Urothelium cell line (cell line): ENCODE measurements at regions not wholly inside any gene's neighbourhood (a gene's known extent, or its start where the extent isn't known, plus 50 kb on each side); places are given as distances from the start of the nearest gene placed in this dataset.

Experiments
- DNase-seq: peaks from one replicate; pipeline ENCODE4 v3.0.0; 2011; ENCODE audit warnings: low spot score, mixed read lengths
- FAIRE-seq: peaks from 2 replicates; lab custom pipeline; 2011; peaks lifted over from hg19 to GRCh38; lab: Jason Lieb, UNC

DNA sequence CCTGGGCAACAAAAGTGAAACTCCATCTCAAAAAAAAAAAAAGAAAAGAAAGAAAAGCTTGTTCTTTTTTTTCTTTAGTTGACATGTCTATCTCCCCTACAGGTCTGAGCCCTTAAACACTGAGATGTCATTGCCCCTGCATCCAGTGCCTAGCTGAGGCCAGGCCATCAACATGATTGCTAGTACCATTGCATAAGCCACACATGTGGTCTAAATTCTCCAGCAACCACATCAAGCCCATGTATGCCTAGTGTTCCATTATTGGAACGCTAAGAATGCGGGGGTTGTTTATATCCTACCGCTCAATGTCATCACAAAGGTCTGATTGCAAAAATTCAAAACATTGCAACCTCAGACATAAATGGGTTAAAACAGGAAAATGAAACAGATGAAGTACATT is 62.7 kb downstream of the NPTX2 start:
- FAIRE-seq (peak; percentile 73), DNase-seq (peak; percentile 79)

GRCh38 chr7:98681511-98681910 is 64.4 kb downstream of the NPTX2 start:
- FAIRE-seq (no peak), DNase-seq (peak; percentile 52)

- DNase-seq = peak; percentile 90
- peak; percentile 96 for FAIRE-seq
Observed at GRCh38 chr7:98681951-98682350, 64.9 kb downstream of the NPTX2 start.

DNA sequence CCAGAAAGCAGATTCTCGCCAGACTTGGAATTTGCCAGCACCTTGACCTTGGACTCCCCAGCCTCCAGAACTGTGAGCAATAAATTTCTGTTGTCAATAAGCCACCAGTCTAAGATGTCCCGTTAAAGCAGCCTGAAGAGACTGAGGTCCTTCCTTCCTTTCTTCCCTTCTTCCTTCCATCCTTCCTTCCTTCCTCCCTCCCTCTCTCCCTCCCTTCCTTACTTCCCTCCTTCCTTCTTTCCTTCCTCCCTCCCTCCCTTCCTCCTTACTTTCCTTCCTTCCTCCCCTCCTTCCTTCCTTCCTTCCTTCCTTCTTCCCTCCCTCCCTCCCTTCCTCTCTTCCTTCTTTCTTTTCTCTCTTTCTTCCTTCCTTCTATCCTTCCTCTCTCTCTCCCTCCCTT is 66.4 kb downstream of the NPTX2 start:
- FAIRE-seq = no peak

GRCh38 chr7:98685541-98685940 is 68.5 kb downstream of the NPTX2 start:
- FAIRE-seq (peak; percentile 52), DNase-seq (no peak)

More for the DNA sequence above, 66.4 kb downstream of the NPTX2 start:
- DNase-seq = no peak

DNA sequence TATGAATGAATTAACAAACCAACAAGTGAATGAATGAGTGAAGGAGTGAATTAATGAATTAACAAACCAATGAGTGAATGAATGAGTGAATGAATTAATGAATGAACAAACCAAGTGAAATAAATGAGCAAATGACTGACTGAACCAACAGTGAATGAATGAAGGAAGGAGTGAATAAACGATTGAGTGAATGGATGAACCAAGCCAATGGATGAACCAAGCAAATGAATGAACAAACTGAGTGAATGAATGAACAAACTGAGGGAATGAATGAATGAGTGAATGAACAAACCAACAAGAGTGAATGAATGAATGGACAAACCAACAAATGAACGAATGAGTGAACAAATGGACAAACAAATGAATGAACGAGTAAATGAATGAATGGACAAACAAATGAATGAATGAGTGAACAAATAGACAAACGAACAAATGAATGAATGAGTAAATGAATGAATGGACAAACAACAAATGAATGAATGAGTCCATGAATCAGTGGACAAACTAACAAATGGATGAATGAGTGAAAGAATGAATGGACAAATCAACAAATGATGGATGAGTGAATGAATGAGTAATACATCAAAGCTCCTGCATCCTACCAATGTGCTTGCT is 69.5 kb downstream of the NPTX2 start:
- peak; percentile 82 for FAIRE-seq
- no peak for DNase-seq

DNA sequence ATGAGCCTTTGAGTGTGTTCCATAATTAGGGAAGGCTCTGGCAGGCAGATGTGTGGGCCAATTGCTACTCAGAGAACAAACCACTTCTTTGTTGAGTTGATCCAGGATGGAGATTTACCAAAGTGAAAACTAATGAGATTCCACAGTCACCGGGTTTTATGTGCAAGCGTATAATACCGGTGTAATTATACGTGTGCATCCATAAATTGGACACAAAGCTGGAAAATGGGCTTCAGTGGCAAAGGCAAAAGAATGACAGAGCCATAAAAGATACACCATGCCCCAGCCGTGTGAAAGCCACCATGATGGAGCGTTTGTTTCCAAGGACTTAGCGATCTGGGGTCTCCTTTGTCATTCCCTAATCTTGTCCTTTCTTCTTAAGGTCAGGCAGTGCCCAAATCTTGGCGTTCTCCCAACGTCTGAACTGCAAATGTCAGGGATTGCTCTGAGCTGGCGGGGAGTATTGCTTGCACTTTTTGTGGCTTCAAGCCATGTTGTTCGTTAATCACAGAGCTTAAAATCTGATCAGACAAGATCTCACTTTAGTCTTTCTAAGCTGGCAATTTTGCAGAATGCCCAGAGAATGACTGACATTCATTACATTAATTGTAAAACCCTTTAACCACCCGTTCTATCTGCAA is 70.1 kb downstream of the NPTX2 start:
- FAIRE-seq = peak; percentile 85
- peak; percentile 62 for DNase-seq

- FAIRE-seq (no peak), DNase-seq (no peak)
Observed at GRCh38 chr7:98691619-98692018, 74.5 kb downstream of the NPTX2 start.

GRCh38 chr7:98697083-98697482 is 80.0 kb downstream of the NPTX2 start:
- no peak for FAIRE-seq

DNA sequence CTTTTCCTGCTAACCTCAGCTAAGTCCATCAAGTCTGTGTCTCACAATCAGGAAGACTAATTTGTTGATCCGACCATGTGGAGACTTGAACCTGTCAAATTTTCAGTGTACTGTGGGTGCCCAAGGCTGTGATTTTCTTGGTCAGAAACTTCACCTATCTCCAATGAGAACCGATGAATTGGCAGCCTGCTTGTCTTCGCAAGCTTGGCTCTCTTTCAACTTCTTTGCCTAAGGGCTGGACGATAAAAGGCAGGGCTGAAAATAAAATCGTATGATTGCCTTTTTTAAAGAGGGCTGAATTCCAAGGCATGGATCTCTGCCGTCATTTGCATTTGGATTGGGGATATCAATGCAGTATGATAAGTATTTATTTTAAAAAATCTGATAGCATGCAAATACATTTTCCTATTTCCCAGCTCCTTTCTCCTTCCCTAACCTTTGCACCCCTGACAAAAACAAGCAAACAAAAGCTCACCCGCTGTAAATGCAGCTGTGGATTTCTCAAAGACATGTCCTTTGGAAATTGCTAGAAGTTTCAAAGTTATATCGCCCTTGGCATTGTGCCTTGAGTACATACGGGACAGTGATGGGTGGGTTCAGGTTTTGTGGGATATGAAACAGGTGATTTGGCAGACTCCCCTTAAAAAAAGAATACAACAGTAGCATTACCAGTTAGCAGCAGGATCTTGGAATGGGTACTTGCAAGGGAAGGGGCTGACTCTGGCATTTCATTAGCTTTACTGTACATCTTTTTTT is 80.6 kb downstream of the NPTX2 start:
- FAIRE-seq (no peak), DNase-seq (no peak)

More at GRCh38 chr7:98697083-98697482, 80.0 kb downstream of the NPTX2 start:
- no peak for DNase-seq

DNA sequence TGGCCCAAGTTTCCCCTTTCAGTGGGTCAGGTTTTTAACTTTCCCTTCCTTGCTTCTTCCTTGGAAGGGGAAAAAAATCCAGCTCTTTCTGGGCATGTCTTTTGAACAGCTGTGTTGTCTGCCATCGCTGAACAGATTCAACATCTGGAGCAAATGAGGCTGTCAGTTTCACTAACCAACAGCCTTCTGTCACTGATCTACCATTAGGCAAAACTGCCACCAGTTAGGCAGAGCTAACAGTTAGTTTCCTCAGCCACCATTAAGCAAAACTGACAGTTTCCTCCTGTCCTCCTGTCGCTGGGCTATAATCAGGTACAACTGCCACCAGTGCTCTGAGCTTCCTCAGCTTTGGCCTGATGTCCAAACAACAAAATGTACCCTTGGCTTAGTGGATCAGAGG is 81.9 kb downstream of the NPTX2 start:
- DNase-seq (no peak), FAIRE-seq (peak; percentile 87)

DNA sequence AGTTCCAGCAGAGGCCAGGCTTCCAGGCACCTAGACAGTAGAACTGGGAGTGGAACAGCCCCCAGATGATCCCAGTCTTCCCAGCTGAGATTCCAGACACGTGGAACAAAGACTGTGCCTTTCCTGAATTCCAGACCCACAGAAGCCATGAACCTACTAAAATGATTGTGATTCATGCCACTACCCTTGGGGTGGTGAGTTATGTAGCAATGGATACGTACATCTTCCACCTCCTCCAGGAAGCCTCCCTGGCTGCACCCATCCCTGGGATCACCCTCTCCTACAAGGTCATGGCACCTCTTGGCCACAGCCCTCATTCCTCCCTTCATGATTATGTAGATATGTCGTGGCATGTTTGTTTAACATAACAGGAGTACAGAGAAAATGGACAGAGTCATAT is 83.4 kb downstream of the NPTX2 start:
- FAIRE-seq = no peak
- DNase-seq = no peak

DNA sequence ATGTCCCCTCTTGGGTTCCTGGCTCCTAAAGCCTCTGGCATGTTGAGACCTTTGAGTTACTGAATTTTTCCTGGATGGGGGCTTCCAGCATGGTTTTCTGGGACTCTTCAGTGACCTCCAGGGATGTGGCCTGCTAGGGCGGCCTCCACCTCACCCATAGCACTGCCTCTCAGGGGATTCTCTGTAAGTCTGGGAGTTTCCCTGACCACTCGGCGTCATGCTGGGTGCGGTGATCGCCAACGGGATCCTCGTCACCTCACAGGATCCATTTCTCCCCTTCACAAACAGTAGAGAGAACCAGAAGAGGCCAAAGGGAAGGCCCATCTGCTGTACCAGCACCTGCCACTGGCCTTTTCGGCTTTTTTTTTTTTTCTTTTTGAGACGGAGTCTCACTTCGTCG is 84.3 kb downstream of the NPTX2 start:
- FAIRE-seq (no peak), DNase-seq (no peak)

GRCh38 chr7:98702021-98702420 is 84.9 kb downstream of the NPTX2 start:
- FAIRE-seq = peak; percentile 46
- no peak for DNase-seq

GRCh38 chr7:98703916-98704315 is 86.8 kb downstream of the NPTX2 start:
- FAIRE-seq = peak; percentile 85
- no peak for DNase-seq

DNA sequence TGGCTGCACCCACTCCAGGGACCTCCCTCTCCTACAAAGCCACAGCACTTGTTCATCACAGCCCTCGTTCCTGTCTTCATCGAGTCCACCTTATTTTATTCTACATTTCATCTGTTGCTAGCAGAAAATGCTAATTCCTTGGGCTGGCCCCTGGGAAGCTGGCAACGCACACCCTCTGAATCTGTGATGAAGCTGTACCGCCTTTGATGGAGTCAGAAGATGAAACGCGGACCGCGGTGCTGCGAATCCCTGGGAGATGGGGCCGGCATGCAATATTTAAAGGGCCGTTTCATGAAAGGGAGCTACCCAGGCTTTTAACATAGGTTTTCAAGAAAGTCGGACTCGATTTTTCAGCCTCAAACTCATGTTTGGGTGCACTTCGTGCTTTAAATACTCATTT is 88.5 kb downstream of the NPTX2 start:
- no peak for DNase-seq
- FAIRE-seq = no peak

- DNase-seq (no peak), FAIRE-seq (no peak)
Observed at GRCh38 chr7:98707076-98707475, 90.0 kb downstream of the NPTX2 start.

- no peak for FAIRE-seq
- DNase-seq = no peak
Observed at GRCh38 chr7:98711945-98712344, 94.9 kb downstream of the NPTX2 start.

GRCh38 chr7:98713165-98713810 is 96.2 kb downstream of the NPTX2 start:
- no peak for FAIRE-seq
- no peak for DNase-seq

DNA sequence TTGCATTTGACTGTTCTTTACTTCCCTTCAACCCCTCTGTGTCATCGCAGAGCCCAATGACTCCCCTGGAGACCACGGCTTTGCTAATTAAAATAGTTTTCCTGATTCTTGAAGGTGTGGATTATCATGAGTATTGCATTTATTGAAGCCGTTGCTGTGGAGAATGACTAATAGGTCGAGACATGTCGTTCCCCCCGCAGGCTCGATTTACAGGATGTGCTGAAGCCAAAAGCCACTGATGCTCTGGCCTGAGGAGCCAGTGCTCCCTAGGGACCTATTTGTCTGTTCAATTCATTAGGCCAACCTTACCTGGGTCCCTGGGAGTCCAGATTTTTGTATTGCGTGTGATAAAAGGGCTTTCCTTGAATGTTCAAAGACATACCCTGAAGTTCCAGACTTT is 102.3 kb downstream of the NPTX2 start:
- FAIRE-seq = no peak
- DNase-seq = peak; percentile 81

- DNase-seq (peak; percentile 42), FAIRE-seq (no peak)
Observed at GRCh38 chr7:98722402-98722801, 105.3 kb downstream of the NPTX2 start.
